NCI-H1048 (cell line): ENCODE measurements at regions not wholly inside any gene's neighbourhood (a gene's known extent, or its start where the extent isn't known, plus 50 kb on each side); places are given as distances from the start of the nearest gene placed in this dataset.
"Not testable (repeated sequence)": the region's sequence is repeated elsewhere in the genome, so short reads cannot be mapped to it uniquely, and the experiment has no call there.

ENCODE experiments used
- DNase-seq: peaks from one replicate; lab custom pipeline; 2025; lab: John Stamatoyannopoulos, UW

- no peak for DNase-seq
Observed at GRCh38 chr4:123600987-123601904, 204.7 kb downstream of the SPRY1 start.

- DNase-seq = no peak
Observed at GRCh38 chr4:123602007-123602406, 205.4 kb downstream of the SPRY1 start.

DNA sequence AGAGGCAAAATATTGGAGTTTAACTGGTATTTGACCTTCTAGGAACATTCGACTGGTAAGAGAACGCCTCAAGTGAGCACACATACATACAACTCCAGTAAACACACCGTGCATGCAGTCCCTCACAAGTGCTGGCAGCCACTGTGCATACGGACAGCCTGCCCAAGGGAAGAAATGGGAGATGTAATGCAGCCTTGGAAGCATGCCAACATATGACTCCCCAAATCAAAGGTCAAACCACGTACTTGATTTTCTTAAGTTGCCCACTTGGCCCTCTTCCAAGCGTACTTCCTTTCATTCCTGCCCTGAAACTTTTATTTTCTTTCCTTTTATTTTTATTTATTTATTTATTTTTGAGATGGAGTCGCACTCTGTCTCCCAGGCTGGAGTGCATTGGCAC is 206.6 kb downstream of the SPRY1 start:
- DNase-seq = no peak

DNA sequence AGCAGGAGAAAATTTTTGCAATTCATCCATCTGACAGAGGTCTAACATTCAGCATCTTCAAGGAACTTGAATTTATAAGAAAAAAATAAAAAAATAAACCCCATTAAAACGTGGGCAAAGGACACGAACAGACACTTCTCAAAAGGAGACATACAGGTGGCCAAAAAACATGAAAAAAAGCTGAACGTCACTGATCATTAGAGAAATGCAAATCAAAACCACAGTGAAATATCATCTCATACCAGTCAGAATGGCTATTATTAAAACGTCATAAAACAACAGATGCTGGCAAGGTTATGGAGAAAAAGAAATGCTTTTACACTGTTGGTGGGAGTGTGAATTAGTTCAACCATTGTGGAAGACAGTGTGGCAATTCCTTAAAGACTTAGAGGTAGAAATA is 209.2 kb downstream of the SPRY1 start:
- not testable (repeated sequence) for DNase-seq

GRCh38 chr4:123606336-123606735 is 209.7 kb downstream of the SPRY1 start:
- DNase-seq = no peak

DNA sequence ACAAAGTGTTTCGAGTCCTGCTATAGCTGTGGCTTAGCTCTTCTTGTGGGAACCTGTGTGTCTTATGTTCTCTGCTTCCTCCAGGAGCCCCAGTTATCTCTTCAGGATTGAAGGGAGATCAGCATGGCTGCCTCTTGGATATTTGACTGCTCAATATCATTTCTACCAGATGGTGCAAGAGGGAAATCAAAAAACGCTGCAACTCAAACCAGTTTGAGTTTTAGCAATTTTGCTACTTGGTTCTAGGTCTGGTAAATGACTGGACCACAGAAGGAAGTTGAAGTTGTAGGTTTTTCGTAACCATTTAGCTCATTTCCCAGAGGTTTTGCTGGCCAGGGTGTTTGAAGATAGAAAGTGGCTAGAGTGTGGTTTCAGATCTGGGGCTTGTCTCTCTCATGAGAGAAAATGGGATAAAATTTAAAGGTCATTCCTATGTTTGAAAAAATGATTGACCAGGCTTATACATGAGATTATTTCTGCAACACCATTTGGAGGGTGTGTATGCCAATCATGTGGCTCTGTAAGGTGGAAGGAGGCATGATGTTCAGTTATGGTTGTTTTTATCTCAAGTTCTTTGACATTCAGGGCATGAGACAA is 210.4 kb downstream of the SPRY1 start:
- no peak for DNase-seq

- DNase-seq = no peak
Observed at GRCh38 chr4:123609829-123610228, 213.2 kb downstream of the SPRY1 start.

DNA sequence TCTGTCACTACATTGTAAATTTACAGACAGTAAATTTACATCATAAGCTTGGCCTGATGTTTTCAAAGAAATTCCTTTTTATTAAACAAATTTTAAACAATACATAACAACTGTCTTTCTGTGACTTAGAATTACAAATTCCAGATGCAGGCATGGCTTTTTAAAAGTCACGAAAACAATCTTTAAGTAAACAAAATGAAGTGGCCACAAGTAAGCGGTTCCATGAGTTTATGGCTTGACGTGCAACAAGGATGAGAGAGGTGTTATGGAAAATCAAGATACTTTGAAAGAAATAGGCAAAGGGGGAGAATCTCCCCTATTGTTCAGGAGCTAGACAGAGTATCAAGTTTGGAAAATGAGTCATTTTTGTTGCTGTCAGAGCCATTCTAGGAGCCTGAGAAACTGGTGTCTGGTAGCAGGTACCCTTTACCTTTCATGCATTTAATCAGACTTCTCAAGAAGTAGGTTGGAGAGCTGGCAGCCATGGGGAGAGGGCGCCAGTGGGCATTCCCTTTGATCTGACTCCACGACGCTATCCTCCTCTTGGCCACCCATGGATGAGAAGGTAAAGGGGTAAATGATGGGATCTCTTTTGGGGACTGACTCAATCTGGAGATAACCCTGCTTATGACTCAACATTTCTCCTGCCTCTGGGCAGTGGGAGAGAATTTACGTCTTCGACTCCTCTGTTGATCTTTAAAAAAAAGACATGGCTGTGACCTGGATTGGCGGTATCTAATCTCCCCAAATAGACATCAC is 217.2 kb downstream of the SPRY1 start:
- no peak for DNase-seq

DNA sequence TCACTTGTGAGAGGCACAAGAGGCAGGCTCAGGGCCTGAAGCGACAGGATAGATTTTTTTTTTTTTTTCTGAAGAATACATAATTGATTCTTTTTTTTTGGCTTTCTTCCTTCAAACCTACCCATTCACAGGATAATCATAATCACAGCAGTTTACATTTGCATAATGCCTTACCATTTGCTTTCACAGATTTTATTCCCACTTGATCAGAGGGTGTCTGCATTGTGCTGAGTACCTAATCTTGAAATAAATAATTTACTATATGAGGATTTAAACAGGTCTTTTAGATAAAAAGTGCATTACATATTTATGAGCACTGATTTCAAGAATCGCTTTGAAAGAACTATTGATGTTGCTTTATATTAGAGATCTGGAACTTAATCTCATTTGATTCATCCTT is 219.3 kb downstream of the SPRY1 start:
- no peak for DNase-seq

- no peak for DNase-seq
Observed at GRCh38 chr4:123616951-123617461, 220.4 kb downstream of the SPRY1 start.

DNA sequence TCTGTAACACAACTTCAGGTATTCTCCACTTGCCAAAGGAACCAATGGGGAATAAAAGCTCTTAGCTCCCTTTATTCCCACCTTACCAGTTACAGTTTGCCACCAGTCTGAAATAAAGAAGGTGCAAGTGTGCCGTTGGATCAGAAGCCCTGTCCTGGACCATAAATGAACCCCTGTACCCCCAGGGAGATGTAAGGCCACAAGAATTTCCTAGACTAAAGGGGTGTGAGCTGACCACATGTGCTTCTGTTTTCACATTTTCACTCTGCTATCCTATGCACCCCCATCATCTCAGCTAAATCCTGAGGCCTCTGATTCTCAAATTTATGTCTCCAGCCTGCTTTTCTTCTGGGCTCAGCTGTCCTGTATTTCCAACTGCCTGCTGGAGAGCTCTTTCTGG is 221.2 kb downstream of the SPRY1 start:
- DNase-seq = no peak

DNA sequence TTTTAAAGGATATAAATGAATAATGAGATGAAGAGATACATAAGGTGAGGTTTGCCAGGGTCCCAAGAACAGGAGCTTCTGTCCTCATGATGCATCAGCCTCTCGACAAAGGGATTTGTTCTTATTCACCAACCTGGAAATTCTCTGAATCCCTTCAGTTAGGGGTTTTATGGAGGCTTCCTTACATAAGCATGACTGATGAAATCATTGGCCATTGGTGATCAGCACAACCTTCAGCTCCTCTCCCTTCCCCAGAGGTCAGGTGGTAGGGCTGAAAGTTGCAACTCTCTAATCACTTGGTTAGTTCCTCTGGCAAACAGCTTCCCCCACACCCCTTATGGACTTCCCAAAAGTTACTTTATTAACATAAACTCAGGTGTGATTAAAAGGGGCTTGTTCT is 222.0 kb downstream of the SPRY1 start:
- no peak for DNase-seq

DNA sequence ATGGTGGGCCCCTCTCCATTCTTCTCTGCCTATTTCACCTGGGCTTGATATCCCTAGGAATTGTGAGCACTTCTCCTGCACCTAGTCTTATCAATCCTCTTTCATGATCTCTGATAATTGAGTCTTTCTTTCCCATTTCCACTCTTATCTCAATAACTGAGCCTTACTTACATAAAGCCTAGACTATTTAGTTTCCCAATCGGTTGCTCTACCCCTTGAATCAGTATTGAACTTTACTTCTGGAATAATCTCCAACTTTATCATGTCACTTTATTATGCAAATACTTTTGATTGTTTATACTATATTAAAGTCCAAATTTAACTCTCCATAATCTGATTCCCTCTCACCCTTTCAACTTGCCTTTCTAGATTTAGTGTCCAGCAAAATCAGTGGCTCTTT is 222.7 kb downstream of the SPRY1 start:
- DNase-seq = no peak

GRCh38 chr4:123619895-123620294 is 223.3 kb downstream of the SPRY1 start:
- no peak for DNase-seq

- DNase-seq = no peak
Observed at GRCh38 chr4:123621072-123621705, 224.6 kb downstream of the SPRY1 start.

- no peak for DNase-seq
Observed at GRCh38 chr4:123622572-123622971, 226.0 kb downstream of the SPRY1 start.

DNA sequence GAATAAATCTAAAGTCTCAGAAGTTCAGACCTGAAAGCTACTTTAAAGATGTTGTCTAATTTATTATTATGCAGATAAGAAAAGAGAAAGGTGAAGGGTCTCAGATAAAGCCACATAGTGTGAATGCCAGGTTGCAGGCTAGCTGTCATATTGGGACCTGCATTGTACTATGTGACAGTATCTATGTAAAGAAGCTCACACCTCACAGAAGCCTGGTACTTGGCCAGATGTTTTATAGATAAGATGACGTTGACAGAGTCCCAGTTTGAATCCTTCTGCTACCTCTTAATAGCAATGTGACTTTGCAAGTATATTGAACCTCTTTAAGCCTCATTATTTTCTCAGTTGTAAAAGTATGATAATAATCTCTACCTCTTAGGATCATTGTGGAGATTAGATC is 227.0 kb downstream of the SPRY1 start:
- no peak for DNase-seq

DNA sequence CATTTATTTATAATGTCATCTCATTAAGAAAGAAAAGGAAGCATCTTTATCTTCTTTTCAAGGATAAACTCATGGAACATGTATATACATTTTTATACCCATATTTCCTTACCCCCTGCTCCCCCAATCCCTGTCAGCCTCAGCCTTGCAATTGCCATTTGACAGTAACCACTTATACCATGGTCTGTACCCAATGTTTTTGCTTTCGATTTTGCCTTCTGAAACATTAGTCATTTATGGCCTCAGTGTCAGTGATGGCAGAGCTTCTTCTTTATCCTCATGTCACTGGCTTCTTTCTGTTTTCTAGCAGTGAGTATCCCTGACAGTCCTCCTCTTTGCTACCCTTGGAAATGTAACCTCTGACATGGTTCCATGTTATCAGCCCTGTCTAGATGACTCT is 228.4 kb downstream of the SPRY1 start:
- no peak for DNase-seq

DNA sequence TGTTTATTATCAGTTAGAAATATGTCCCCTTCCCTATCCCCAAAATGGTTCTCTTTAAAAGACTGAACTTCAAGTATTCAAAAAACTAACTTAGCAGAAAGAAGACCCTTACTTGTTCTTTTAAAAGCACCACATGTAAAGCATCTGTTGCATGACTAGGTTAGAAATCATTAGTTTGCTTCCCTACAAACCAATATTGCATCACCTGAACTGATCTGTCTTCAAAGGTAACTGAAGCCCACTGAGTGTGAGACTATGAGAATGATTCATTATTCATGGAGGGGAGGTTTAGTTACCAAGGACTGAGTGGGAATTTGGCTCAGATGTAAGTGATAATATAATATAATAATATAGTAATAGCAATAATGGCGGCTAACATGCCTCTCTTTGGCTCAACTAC is 231.7 kb downstream of the SPRY1 start:
- no peak for DNase-seq

DNA sequence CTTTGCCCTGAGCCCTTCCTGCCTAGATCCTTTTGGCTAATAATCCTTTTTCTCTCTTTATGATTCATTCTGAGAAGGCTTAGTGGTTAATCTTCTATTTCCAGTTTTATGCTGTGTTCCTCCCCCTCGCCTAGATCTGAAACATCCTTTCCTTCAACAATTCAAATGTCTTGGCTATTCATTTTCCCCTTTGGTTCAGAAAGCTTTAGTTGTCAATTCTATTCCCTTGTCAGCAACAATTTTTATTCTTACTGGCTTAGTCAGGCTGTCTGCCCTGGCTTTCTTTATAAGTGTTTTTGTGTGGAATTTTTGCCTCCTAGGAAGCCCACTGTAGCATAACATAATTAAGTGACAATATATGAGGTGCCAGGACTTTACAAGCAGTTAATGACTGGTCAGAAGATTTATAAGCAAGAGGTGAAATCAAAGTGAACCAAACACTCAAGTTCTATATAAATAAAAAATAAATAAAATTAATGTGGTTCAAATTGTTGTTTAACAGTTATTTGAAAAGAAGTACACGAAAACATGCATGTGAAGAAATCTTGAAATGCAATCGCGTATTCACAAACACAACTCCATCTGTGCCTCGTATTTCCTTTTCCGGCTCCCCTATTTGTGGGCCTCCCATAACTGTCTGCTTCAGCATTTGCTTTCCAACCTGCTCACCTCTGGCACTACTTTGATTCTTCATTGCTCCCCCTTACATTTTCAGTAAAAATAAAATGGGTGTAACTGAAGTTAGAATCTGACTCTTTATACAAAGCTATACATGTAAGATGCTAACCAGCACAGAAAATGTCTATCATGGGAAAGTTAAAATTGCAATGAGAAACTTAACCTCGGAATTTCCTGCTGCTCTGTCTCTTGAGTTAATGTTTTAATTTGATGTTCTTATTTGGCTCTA is 235.4 kb downstream of the SPRY1 start:
- DNase-seq = no peak

DNA sequence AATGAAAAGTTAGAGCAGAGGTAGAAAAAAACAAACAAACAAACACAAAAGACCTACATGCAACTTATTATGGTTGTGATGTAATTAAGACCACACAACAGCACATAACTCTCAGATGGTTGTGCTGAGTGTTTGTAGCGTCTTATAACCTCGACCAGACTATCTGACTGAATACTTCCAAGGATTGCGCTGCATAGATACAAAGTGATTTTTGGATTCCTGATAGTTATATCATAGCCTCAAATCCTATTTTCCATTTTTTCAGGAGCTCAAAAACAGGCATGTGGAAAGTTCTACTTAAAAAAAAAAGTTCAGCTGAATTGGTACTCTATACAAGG is 236.1 kb downstream of the SPRY1 start:
- no peak for DNase-seq
